ENCODE measurements at regions not wholly inside any gene's neighbourhood (a gene's known extent, or its start where the extent isn't known, plus 50 kb on each side); places are given as distances from the start of the nearest gene placed in this dataset.
"Not testable (repeated sequence)": the region's sequence is repeated elsewhere in the genome, so short reads cannot be mapped to it uniquely, and the experiment has no call there.

DNA sequence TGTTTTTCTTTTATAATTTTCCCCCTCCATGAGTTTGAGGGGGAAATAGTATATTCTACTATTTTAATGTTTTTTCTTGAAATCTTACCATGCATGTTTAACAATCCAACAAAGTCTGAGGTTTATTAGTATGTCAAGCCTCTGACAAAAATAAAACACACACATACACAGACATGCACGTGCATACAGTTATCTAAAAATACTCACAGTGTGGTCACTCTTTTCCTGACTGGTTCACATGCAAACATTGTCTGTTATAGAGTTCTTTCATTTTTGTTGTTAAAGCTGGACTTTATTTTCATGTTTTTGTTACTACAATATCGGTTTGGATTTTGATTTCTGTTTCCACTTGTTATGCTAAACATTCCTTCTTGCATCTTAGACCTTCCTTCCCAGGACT is 236.6 kb downstream of the MFSD1 start:
- Histone ChIP-seq H3K27ac (no peak overlapping the region), H3K4me3 (no peak overlapping the region), H3K9me3 (no peaks in the 10 kb centered on the region), H3K4me1 (no peaks in the 10 kb centered on the region), H3K36me3 (no peaks in the 10 kb centered on the region), H3K27me3 (no peaks in the 10 kb centered on the region)
- DNase-seq = no peak
- TF ChIP-seq POLR2AphosphoS5 (IDR thresholded peaks at IDR 0.05) = no peak
- no peak for TF ChIP-seq EP300 (IDR thresholded peaks at IDR 0.05)
- no peak for TF ChIP-seq POLR2A (IDR thresholded peaks at IDR 0.05)
- TF ChIP-seq, protein P1, sequence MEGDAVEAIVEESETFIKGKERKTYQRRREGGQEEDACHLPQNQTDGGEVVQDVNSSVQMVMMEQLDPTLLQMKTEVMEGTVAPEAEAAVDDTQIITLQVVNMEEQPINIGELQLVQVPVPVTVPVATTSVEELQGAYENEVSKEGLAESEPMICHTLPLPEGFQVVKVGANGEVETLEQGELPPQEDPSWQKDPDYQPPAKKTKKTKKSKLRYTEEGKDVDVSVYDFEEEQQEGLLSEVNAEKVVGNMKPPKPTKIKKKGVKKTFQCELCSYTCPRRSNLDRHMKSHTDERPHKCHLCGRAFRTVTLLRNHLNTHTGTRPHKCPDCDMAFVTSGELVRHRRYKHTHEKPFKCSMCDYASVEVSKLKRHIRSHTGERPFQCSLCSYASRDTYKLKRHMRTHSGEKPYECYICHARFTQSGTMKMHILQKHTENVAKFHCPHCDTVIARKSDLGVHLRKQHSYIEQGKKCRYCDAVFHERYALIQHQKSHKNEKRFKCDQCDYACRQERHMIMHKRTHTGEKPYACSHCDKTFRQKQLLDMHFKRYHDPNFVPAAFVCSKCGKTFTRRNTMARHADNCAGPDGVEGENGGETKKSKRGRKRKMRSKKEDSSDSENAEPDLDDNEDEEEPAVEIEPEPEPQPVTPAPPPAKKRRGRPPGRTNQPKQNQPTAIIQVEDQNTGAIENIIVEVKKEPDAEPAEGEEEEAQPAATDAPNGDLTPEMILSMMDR (IDR thresholded peaks at IDR 0.05) = no peak
- 48 to 57% methylated on average over 2 of the region's 2 CpGs for WGBS, 2 donors
- intact Hi-C loops (cut with DNase I) = no loop called here

DNA sequence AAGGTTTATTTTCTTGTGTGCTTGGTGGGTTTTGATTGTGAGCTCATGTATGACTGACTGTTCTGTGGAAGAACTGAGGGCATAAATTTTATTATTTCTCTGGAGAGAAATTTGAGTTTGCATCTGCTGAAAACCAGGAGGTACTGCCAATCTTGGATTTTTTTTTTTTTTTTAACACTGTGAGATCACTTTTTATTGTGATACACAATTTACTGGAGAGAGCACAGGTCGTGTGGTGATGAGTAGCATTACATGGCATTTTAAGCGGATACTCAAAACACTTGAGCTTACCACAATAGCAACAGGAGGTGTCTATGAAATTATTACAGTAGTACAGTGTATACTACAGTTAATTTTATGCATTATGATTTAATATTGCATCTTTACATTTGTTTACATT is 237.4 kb downstream of the MFSD1 start:
- Histone ChIP-seq H3K4me1 (no peaks in the 10 kb centered on the region), H3K27me3 (no peaks in the 10 kb centered on the region), H3K4me3 (no peak overlapping the region), H3K9me3 (no peaks in the 10 kb centered on the region), H3K27ac (no peak overlapping the region), H3K36me3 (no peaks in the 10 kb centered on the region)
- TF ChIP-seq EP300 (IDR thresholded peaks at IDR 0.05) (no peak), POLR2AphosphoS5 (IDR thresholded peaks at IDR 0.05) (no peak), POLR2A (IDR thresholded peaks at IDR 0.05) (no peak)
- TF ChIP-seq, protein P1 (IDR thresholded peaks at IDR 0.05) = no peak
- DNase-seq = no peak
- 51 to 58% methylated on average over 2 of the region's 2 CpGs for WGBS, 2 donors
- intact Hi-C loops (cut with DNase I) = no loop called here

DNA sequence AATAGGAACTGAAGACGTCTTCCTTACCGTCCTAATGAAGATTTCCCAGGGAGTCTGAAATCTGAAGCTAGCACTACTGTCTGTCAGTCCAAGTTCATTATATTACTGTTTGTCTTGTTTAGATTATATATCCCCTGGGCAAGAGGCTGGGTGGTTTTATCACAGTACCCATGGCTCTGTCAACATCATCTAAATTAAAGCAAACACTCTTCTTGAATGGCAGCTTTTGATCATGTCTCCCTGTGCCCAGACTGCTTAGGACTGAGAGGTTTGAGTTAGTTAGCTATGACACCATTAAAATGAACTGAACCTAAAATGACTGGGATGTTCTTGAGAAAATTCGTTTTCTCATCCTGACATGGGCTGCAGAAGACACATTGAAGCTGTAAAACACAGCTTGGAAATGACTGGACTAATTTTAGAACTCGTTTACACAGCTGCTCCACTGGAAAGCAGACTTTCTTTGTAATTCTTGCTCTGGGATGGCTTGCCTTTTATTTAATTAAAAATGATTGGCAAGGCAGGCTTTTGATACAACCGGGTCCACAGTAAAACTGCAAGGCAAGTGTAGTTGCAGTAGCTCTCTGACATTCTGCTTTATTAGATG is 243.5 kb downstream of the MFSD1 start:
- Histone ChIP-seq H3K9me3 (no peaks in the 10 kb centered on the region), H3K27ac (no peak overlapping the region), H3K27me3 (no peaks in the 10 kb centered on the region), H3K4me1 (no peaks in the 10 kb centered on the region), H3K4me3 (no peak overlapping the region), H3K36me3 (no peaks in the 10 kb centered on the region)
- 7 to 53% methylated on average over 5 of the region's 5 CpGs for WGBS, 2 donors
- DNase-seq = no peak
- TF ChIP-seq POLR2A (IDR thresholded peaks at IDR 0.05) (no peak), EP300 (IDR thresholded peaks at IDR 0.05) (no peak), POLR2AphosphoS5 (IDR thresholded peaks at IDR 0.05) (no peak)
- TF ChIP-seq, protein P1 (IDR thresholded peaks at IDR 0.05) = no peak
- intact Hi-C loops (cut with DNase I) = no loop called here

DNA sequence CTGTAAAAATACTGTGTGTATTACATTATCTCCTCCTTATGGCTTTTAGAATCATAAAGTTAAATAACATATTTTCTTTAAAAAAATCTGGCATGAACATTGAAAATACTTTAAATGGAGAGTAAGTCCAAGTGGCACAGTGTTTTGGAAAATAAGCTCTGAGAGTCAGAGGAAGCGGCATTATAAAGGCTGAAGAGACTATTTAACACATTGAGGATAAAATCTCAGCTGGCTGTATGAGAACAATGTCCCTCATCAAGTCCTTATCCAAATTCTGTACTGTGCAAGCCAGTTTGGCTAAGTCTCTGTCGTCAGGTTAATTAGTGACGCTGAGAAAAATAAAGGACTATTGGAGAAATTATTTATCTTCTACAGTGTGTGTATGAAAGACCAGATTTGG is 245.5 kb downstream of the MFSD1 start:
- H3K36me3 ChIP-seq = no peaks in the 10 kb centered on the region
- TF ChIP-seq, protein P1 (IDR thresholded peaks at IDR 0.05) = no peak
- TF ChIP-seq POLR2A (IDR thresholded peaks at IDR 0.05) = no peak
- WGBS, 2 donors = 90% methylated on average over 3 of the region's 3 CpGs
- no peak for DNase-seq
- no peak overlapping the region for H3K4me3 ChIP-seq
- no peaks in the 10 kb centered on the region for H3K4me1 ChIP-seq
- no peaks in the 10 kb centered on the region for H3K27me3 ChIP-seq
- H3K27ac ChIP-seq = no peak overlapping the region
- intact Hi-C loops (cut with DNase I) = no loop called here
- no peaks in the 10 kb centered on the region for H3K9me3 ChIP-seq

DNA sequence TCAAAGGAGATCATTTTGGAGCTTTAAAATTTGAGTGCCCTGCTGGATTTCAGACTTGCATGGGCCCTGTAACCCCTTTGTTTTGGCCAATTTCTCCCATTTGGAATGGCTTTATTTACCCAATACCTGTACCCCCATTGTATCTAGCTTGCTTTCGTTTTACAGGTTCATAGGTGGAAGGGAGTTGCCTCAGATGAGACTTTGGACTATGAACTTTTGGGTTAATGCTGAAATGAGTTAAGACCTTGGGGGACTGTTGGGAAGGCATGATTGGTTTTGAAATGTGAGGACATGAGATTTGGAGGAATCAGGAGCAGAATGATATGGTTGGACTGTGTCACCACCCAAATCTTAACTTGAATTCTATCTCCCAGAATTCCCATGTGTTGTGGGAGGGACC is 250.6 kb downstream of the MFSD1 start:
- H3K36me3 ChIP-seq; DNase-seq; H3K9me3 ChIP-seq; H3K4me3 ChIP-seq; H3K27me3 ChIP-seq; intact Hi-C loops (cut with DNase I); H3K4me1 ChIP-seq; H3K27ac ChIP-seq: not testable (repeated sequence)
- WGBS, 2 donors = 25 to 62% methylated on average over 1 of the region's 1 CpG
